Kidney epithelial cell (primary cell): ENCODE measurements at regions not wholly inside any gene's neighbourhood (a gene's known extent, or its start where the extent isn't known, plus 50 kb on each side); places are given as distances from the start of the nearest gene placed in this dataset.

Source experiments
- DNase-seq: peaks from one replicate; pipeline ENCODE4 v3.0.0-alpha.2; 2010; ENCODE audit warnings: low read depth
- H3K27me3 ChIP-seq: 2 replicates; pipeline ENCODE4 v1.6.0; 2011; ENCODE audit warnings: low read length; ENCODE audit not compliant: control insufficient read depth, insufficient read depth
- H3K36me3 ChIP-seq: 2 replicates; pipeline ENCODE4 v1.5.1; 2011; ENCODE audit warnings: low read length; ENCODE audit not compliant: control insufficient read depth, insufficient read depth
- H3K4me3 ChIP-seq: 2 replicates; pipeline ENCODE4 v1.5.1; 2011; ENCODE audit warnings: low read depth, mild to moderate bottlenecking, control low read depth, low read length
- TF ChIP-seq, protein P1 (sequence below): IDR thresholded peaks from 2 replicates; pipeline ENCODE4 v1.5.1; 2011; ENCODE audit warnings: mild to moderate bottlenecking, moderate library complexity, low read length, control low read depth, inconsistent platforms; ENCODE audit not compliant: insufficient read depth, poor library complexity, severe bottlenecking

DNA sequence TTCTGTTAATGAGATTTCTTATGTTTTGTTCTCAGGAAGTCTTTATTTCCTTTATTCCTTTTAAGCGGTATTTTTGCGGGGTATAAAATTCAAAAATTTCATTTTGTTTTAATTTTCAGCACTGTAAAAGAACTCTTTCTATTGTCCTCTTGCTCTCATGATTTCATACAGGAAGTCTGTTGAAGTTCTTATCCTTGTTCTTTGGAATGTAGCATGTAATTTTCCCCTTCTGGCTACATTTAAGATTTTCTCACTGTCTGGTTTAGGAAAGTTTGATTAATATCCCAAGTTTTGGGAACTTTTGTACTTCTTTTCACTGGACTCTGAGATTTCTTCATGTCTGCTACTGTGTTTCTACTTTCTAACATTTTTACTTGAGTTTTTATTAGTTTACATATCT, 581.4 kb upstream of the GJE1 start:
- no peaks in the 10 kb centered on the region for H3K36me3 ChIP-seq
- H3K27me3 ChIP-seq: no peaks in the 10 kb centered on the region
- no peak for DNase-seq
- H3K4me3 ChIP-seq: no peak overlapping the region
- TF ChIP-seq, protein P1, sequence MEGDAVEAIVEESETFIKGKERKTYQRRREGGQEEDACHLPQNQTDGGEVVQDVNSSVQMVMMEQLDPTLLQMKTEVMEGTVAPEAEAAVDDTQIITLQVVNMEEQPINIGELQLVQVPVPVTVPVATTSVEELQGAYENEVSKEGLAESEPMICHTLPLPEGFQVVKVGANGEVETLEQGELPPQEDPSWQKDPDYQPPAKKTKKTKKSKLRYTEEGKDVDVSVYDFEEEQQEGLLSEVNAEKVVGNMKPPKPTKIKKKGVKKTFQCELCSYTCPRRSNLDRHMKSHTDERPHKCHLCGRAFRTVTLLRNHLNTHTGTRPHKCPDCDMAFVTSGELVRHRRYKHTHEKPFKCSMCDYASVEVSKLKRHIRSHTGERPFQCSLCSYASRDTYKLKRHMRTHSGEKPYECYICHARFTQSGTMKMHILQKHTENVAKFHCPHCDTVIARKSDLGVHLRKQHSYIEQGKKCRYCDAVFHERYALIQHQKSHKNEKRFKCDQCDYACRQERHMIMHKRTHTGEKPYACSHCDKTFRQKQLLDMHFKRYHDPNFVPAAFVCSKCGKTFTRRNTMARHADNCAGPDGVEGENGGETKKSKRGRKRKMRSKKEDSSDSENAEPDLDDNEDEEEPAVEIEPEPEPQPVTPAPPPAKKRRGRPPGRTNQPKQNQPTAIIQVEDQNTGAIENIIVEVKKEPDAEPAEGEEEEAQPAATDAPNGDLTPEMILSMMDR: no peak

DNA sequence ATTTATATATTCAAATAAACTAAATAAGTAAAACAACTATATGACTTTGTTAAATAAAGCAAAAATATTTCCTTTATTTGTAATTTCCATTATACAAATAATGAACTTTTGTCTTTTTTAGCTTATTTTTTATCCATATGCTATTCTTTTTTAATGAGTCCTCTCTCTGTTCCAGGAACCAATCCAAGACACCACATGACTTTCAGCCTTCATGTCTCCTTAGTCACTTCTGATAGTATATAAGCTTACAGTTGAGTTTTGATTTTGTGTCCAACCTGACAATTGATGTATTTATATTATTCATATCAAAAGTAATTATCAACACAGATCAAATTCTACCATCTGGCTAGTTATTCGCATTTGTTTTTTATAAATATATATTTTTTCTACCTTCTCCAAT, 582.3 kb upstream of the GJE1 start:
- DNase-seq: no peak
- no peaks in the 10 kb centered on the region for H3K36me3 ChIP-seq
- TF ChIP-seq, protein P1: no peak
- H3K4me3 ChIP-seq: no peak overlapping the region
- H3K27me3 ChIP-seq: no peaks in the 10 kb centered on the region

DNA sequence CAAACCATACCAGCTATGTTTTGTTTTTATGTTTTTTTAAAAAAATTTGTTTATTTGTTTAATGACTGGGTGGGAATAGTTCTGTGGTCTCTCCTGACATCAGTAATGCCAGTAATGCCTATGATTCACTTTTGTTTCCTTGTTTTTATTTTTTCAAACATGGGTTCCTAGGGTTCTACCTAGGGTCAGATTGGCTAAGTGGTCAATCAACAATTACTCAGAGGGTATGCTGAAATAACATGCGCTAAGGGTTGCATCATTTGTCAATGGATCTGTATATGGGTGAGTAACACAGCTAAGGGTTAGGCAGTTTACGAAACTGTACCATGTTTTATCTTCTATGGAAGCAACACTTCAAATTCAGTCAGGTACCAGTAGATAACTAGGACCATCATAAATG, 583.8 kb upstream of the GJE1 start:
- Histone ChIP-seq H3K4me3 (no peak overlapping the region), H3K27me3 (no peaks in the 10 kb centered on the region), H3K36me3 (no peaks in the 10 kb centered on the region)
- TF ChIP-seq, protein P1: no peak
- no peak for DNase-seq

DNA sequence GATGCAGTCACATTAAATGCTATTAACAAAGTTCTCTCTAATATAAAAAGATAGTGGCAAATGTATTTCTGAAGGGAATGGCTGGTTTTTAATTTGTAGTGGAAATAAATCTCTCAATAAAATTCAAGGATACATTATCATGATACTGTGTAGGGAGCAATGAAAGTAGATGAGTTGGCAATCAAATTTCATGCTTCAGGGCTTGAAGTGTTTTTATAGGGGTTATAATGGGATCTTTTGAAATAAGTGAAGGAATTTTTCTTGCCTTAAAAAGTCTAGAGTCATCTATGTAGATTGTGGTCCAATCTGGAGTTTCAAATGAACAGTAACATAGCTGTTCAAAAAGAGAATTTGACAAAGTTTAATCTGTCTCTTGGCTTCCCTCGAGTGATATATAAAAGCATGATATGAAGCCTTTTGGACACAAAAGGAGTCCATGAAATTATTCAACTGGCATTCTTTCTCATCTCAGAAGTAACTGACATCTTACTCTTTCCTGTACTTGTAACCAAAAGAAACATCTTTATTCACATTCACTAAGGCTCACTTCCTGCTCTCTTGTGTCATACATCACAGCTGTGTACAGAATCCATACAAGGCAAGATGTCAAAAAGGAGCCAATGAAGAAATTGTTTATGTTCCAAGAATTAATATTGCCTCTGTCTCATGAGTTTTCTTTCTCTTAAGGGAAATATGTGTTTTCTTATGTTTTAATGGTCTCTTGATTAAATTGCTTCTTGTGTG, 591.0 kb upstream of the GJE1 start:
- Histone ChIP-seq H3K27me3 (no peaks in the 10 kb centered on the region), H3K36me3 (no peaks in the 10 kb centered on the region), H3K4me3 (no peak overlapping the region)
- TF ChIP-seq, protein P1: no peak
- no peak for DNase-seq

DNA sequence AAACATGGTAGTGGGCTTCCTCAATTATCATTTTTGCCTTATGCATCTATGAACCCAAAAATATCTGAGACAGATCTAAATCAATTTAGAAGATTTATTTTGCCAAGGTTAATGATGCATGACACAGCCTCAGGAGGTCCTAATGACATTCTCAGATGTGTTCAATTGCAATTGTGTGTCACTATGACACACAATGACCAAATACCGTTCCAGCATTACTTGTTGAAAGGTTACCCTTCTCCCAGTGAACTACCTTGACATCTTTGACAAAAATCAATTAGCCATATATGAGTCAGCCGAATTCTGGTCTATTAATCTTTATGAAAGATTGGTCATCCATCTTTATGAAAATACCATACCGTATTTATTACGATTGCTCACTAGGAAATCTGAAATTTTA, 592.5 kb upstream of the GJE1 start:
- Histone ChIP-seq H3K4me3 (no peak overlapping the region), H3K36me3 (no peaks in the 10 kb centered on the region), H3K27me3 (no peaks in the 10 kb centered on the region)
- TF ChIP-seq, protein P1: no peak
- no peak for DNase-seq

DNA sequence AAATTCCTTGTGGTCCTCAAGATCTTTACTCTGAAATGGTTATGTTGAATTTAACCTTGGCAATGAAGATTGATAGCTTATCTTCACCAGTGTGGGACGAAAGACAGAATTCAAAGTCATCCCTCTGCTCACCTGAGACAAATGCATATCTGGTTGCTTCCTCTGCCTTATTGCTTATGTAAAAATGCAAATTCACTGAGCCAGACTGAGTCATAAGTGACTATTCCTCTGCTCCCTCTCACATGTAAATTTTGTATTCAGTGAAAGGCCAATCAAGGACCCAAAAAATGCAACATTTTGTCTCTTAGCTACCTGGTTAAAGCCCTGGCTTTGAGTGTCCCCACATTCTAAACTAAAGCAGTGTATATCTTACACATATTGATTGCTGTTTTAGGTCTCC, 593.1 kb upstream of the GJE1 start:
- H3K27me3 ChIP-seq: no peaks in the 10 kb centered on the region
- DNase-seq: no peak
- no peak overlapping the region for H3K4me3 ChIP-seq
- TF ChIP-seq, protein P1: no peak
- H3K36me3 ChIP-seq: no peaks in the 10 kb centered on the region
